Heart right ventricle (tissue), 16 donors: ENCODE measurements at regions not wholly inside any gene's neighbourhood (a gene's known extent, or its start where the extent isn't known, plus 50 kb on each side); places are given as distances from the start of the nearest gene placed in this dataset.

Source experiments
- ATAC-seq, 8 donors: fragments of 200-7000 bp; cut with Tn5 transposase; one replicate each; pipeline ENCODE4 v1.9.1; 2020; ENCODE audit warnings: mild to moderate bottlenecking in 8 of 8, moderate library complexity in 8 of 8, moderate number of reproducible peaks in 1 of 8
- DNase-seq, 2 donors: peaks; one replicate each; pipeline ENCODE4 v3.0.0-alpha.2; 2020
- H3K27ac ChIP-seq, 10 donors: fragments of 200-600 bp; sonication (generic) in 2 of 10; one replicate each; pipeline versions ENCODE4 v1.5.0 to v1.8.0; 2020 to 2022; ENCODE audit warnings: mild to moderate bottlenecking in 3 of 10
- H3K27me3 ChIP-seq, 7 donors: fragments of 200-600 bp; one replicate each; pipeline ENCODE4 v1.8.0; 2021 to 2022; ENCODE audit warnings: mild to moderate bottlenecking in 2 of 7
- H3K36me3 ChIP-seq, 9 donors: fragments of 200-600 bp; sonication (generic) in 1 of 9; one replicate each; pipeline versions ENCODE4 v1.5.0 to v1.8.0; 2020 to 2022; ENCODE audit warnings: mild to moderate bottlenecking in 2 of 9
- H3K4me1 ChIP-seq, 9 donors: fragments of 200-600 bp; sonication (generic) in 1 of 9; one replicate each; pipeline versions ENCODE4 v1.5.0 to v1.8.0; 2020 to 2022; ENCODE audit warnings: mild to moderate bottlenecking in 4 of 9
- H3K4me3 ChIP-seq, 10 donors: fragments of 200-600 bp; sonication (generic) in 2 of 10; one replicate each; pipeline versions ENCODE4 v1.5.0 to v1.8.0; 2020 to 2022; ENCODE audit warnings: mild to moderate bottlenecking in 7 of 10, moderate library complexity in 2 of 10
- H3K9me3 ChIP-seq, 11 donors: fragments of 200-600 bp in 10 of 11; sonication (generic) in 2 of 11; one replicate each; pipeline versions ENCODE4 v1.5.0 to v1.8.0; 2013 to 2022; ENCODE audit warnings: mild to moderate bottlenecking in 2 of 11, control low read depth in 1 of 11, moderate library complexity in 1 of 11
- CTCF ChIP-seq, 9 donors: fragments of 200-600 bp; sonication (generic) in 2 of 9; IDR thresholded peaks; one replicate each; pipeline versions ENCODE4 v1.5.0 to v1.8.0; 2021 to 2022; ENCODE audit warnings: antibody characterized with exemption in 9 of 9, mild to moderate bottlenecking in 5 of 9, moderate library complexity in 1 of 9
- WGBS, 2 donors: extraction: QIAGEN DNeasy Blood & Tissue Kit; methylation state at CpG; one replicate each; pipeline ENCODE4 v1.1.7; 2013; ENCODE audit warnings: inconsistent platforms in 1 of 2; 5-methylcytosine and 5-hydroxymethylcytosine counted together
- intact Hi-C, 10 donors: fragments of 100-400 bp; cut with DNase I; formaldehyde crosslinking; loops; one replicate each; pipeline versions ENCODE4 v1.11.1 to v1.14.2; 2022
- donor health status: Arrhythmogenic right ventricular cardiomyopathy.
- donor health status: ischemic (EF 13 %, LVEDD 7.1; RV severe dilation, severe dysfunction).
- donor health status: healthy with polysubstance abuse.
- donor health status: DM: no; HTN: yes; CAD: no.
- donor health status: DM: no; HTN: no; CAD: no.
- donor health status: ischemic (EF 25% LVEDD 6.9; RV normal size, moderate dysfunction).
- donor health status: ischemic (EF 25% LVEDD 5.7; RV mildly dilated, moderate dysfunction).
- donor health status: healthy.
- donor health status: DM: yes; HTN: yes; CAD: no.
- donor health status: Ischemic cardiomyopathy.
- donor health status: ischemic (EF 35%, LVEDD 5.7; RV mildly dilated, moderate dysfunction).
- donor health status: nonischemic (EF 11% LVEDD 7.7; RV severe dilation, severe dysfunction).
- donor health status: DM: yes; HTN: yes; CAD: no.
- donor health status: PGD.
- donor health status: ischemic (EF 29% LVEDD 5.4; RV normal size, mild dysfunction).
- donor health status: nonischemic (EF 23%, LVEDD 6.1; RV moderate dilation, normal function).

GRCh38 chr12:21993438-21993981, 52.3 kb upstream of the ABCC9 start:
- peaks cover 0 to 6% (median 0%) of the 10 kb centered on the region in 9 donors for H3K4me1 ChIP-seq
- no peak for DNase-seq
- no peaks in the 10 kb centered on the region for H3K9me3 ChIP-seq
- peak overlapping the region in 5 of 10 donors; percentile 18 to 77 (median 52) for H3K27ac ChIP-seq
- intact Hi-C loops, result loop anchor here in 2 of 10 donors (10.0 kb wide), 1 partner anchor 229 kb away; no protein-coding TSS in a partner anchor
- no peak for TF ChIP-seq CTCF (IDR thresholded peaks at IDR 0.05)
- H3K36me3 ChIP-seq, result no peaks in the 10 kb centered on the region
- no peak overlapping the region for H3K4me3 ChIP-seq
- H3K27me3 ChIP-seq, result no peaks in the 10 kb centered on the region
- WGBS, 2 donors, result 86 to 95% methylated on average over 2 of the region's 2 CpGs
- no peak for ATAC-seq

- no peak for TF ChIP-seq CTCF (IDR thresholded peaks at IDR 0.05)
- intact Hi-C loops, result loop anchor here in 2 of 10 donors (10.0 kb wide), 1 partner anchor 228 kb away; no protein-coding TSS in a partner anchor
- peak overlapping the region in 5 of 10 donors; percentile 39 to 77 (median 58) for H3K27ac ChIP-seq
- ATAC-seq, result peak in 7 of 8 donors; percentile 33 to 73 (median 58)
- no peaks in the 10 kb centered on the region for H3K36me3 ChIP-seq
- H3K9me3 ChIP-seq, result no peaks in the 10 kb centered on the region
- DNase-seq, result peak in 1 of 2 donors; percentile 35
- peaks cover 0 to 6% (median 0%) of the 10 kb centered on the region in 9 donors for H3K4me1 ChIP-seq
- H3K27me3 ChIP-seq, result no peaks in the 10 kb centered on the region
- no peak overlapping the region for H3K4me3 ChIP-seq
- WGBS, 2 donors, result 63 to 68% methylated on average over 3 of the region's 3 CpGs
Measured at GRCh38 chr12:21992823-21993222, 51.6 kb upstream of the ABCC9 start.

- Histone ChIP-seq H3K4me3 (no peak overlapping the region), H3K27ac (peak overlapping the region in 3 of 10 donors; percentile 7 to 73 (median 24)), H3K4me1 (peaks cover 0 to 6% (median 0%) of the 10 kb centered on the region in 9 donors), H3K36me3 (no peaks in the 10 kb centered on the region), H3K27me3 (no peaks in the 10 kb centered on the region), H3K9me3 (no peaks in the 10 kb centered on the region)
- intact Hi-C loops, result loop anchor here in 5 of 10 donors (2.0 to 10.0 kb wide), 3 partner anchors 227 to 295 kb away; no protein-coding TSS in a partner anchor
- DNase-seq, result no peak
- no peak for ATAC-seq
- TF ChIP-seq CTCF (IDR thresholded peaks at IDR 0.05), result no peak
- 78 to 84% methylated on average over 4 of the region's 4 CpGs for WGBS, 2 donors
Measured at GRCh38 chr12:21991526-21991925, 50.3 kb upstream of the ABCC9 start.
